ENCODE measurements at regions not wholly inside any gene's neighbourhood (a gene's known extent, or its start where the extent isn't known, plus 50 kb on each side); places are given as distances from the start of the nearest gene placed in this dataset.

DNA sequence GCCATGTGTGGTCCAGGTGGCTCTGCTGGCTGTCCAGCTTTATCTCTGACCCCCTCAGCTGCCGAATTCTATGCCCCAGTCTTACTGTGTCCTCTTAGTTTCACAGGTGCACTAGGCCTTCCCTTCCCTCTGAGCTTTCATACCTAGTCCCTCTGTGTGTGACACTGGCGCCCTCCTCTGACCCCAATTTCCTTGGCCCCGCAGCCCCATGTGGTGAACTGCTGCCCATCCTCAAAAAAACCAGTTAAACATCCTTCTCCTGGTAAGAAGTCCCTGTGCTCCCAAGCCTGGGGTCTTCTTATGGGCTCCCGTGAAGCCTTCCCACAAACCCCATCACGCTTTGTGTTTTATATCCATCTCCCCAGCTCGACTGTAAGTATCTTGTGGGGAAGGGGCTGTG lies 93.9 kb upstream of the TSPAN2 start:
- no peak for DNase-seq (ENCODE audit: low read depth)
- no peak overlapping the region for H3K4me3 ChIP-seq (ENCODE audit: low read depth, low read length)
- TF ChIP-seq CTCF (IDR thresholded peaks at IDR 0.05; ENCODE audit: insufficient read depth, low read length): no peak

GRCh38 chr1:115182012-115182715 lies 92.9 kb upstream of the TSPAN2 start:
- no peak for DNase-seq (ENCODE audit: low read depth)
- no peak for TF ChIP-seq CTCF (IDR thresholded peaks at IDR 0.05; ENCODE audit: insufficient read depth, low read length)
- no peak overlapping the region for H3K4me3 ChIP-seq (ENCODE audit: low read depth, low read length)

- no peak overlapping the region for H3K4me3 ChIP-seq (ENCODE audit: low read depth, low read length)
- peak; percentile 37 for DNase-seq (ENCODE audit: low read depth)
- no peak for TF ChIP-seq CTCF (IDR thresholded peaks at IDR 0.05; ENCODE audit: insufficient read depth, low read length)
These were observed 91.9 kb upstream of the TSPAN2 start for GRCh38 chr1:115181231-115181630.

DNA sequence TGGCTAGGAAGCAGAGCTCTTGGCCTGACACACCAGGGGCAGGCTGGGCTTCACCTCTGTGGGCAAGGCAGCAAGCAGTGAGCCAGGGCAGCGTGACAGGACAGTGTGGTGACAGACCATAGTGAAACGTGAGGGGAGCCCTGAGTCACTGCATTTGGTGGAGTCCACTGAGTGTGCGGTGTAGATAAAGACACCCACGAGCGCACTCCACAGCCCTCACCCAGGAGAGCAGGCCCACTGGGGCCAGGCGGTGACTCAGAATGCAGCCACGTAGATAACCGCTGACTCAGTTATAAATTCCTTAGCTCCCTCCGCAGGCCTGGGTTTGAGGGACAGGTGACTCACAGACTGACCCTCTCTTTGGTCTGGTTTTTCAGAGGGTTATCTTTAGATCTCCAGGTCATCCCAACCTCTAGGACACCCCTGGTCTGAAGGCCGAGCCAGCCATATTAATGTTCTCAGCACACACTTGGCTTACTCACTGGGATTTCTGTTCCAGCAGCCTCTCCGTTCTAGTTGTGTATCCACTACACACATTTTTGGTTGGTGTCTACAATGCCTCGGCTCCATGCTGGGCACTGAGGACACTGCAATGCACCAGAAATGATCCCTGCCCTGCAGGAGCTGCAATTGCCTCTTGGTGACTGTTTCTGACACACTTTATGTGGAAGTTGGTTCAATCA lies 90.2 kb upstream of the TSPAN2 start:
- DNase-seq (ENCODE audit: low read depth): peak; percentile 99
- no peak for TF ChIP-seq CTCF (IDR thresholded peaks at IDR 0.05; ENCODE audit: insufficient read depth, low read length)
- H3K4me3 ChIP-seq (ENCODE audit: low read depth, low read length): no peak overlapping the region

DNA sequence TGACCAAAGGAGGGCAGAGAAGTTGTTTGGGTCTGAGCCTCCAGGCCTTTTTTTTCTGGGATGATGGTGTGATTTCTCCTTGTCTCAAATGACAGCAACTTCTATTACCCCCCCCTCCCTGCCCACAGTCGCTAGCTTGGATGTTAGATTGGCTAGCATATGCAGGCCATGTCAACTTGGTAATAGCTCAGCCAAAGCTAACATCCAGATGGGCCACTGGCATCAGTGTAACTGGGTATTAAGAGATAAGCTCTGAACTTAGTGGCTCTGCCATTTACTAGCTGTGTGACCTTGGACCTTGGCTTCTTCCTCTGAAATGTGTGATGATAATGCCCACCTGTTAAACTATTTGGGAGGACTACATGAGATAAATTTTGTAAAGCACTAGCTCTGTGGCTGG lies 86.9 kb upstream of the TSPAN2 start:
- no peak overlapping the region for H3K4me3 ChIP-seq (ENCODE audit: low read depth, low read length)
- no peak for DNase-seq (ENCODE audit: low read depth)
- no peak for TF ChIP-seq CTCF (IDR thresholded peaks at IDR 0.05; ENCODE audit: insufficient read depth, low read length)

- no peak for DNase-seq (ENCODE audit: low read depth)
- TF ChIP-seq CTCF (IDR thresholded peaks at IDR 0.05; ENCODE audit: insufficient read depth, low read length): no peak
- no peak overlapping the region for H3K4me3 ChIP-seq (ENCODE audit: low read depth, low read length)
These were observed 86.3 kb upstream of the TSPAN2 start for GRCh38 chr1:115175596-115175995.

All from fibroblast of the aortic adventitia (primary cell).